ENCODE measurements at regions not wholly inside any gene's neighbourhood (a gene's known extent, or its start where the extent isn't known, plus 50 kb on each side); places are given as distances from the start of the nearest gene placed in this dataset.

DNA sequence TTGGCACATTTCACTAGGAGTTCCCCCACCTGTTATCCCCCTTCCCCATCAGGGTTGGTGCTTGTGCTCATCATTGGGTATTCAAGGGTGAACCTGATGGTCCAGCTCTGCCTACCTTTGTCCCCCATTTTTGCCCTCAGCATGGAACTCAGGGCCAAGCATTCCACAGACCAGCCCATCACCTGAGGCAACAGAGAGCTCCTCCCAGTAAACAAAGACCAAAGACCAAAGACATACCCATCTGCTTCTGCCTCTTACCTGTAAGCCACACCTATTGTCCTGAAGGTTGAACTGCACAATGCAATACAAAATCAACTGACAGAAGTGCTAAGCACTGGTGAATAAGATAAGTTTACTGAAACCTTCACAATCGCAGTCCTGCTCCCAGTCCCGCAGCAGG lies 237.5 kb downstream of the PAPSS1 start:
- Histone ChIP-seq H3K27ac (ENCODE audit: low read depth in 1 of 2, low read length in 2 of 2) (no peak overlapping the region), H3K9me3 (ENCODE audit: control insufficient read depth, low read length) (peaks cover 13% of the 10 kb centered on the region), H3K36me3 (ENCODE audit: control insufficient read depth in 1 of 2, insufficient read depth in 2 of 2, low read length in 1 of 2) (no peaks in the 10 kb centered on the region), H3K4me1 (ENCODE audit: control insufficient read depth in 1 of 2, insufficient read depth in 2 of 2, low read length in 2 of 2) (no peaks in the 10 kb centered on the region), H3K27me3 (ENCODE audit: control insufficient read depth in 1 of 2, insufficient read depth in 2 of 2, low read length in 1 of 2) (no peaks in the 10 kb centered on the region), H3K4me3 (ENCODE audit: low read length in 2 of 2) (no peak overlapping the region)
- 92 to 95% methylated on average over 2 of the region's 2 CpGs for WGBS, 2 donors
- intact Hi-C loops (cut with DNase I): no loop called here
- no peak for ATAC-seq (ENCODE audit: low FRiP score)
- no peak for DNase-seq

DNA sequence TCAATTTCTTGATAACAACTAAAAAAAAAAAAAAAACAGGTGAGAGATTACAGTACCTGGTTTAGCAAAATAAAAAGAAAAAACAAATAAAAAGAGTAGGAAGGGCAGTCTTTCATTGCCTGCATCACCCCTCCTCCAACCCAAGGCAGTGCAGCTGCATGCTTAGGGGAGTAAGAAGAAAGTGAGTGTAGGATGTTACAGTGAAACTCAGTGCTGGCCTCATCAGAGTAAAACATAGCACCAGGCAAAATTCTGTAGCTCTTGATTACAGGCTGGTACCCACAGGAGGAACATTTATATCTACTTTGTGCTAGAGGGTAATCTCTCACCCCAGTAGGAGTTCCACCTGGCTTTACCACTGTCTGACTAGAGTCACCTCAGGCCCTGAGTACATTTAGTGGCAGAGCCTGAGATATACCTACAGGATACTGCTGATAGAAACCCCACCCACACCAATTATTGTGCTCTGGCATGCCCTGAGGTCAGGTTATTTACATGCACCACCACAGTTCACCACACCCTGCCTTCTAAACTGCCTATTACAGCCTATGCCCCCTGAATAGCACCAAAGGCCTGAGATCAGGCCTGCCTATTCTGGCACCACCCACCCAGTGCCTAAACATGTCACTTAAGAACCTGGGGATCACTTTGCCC lies 241.6 kb downstream of the PAPSS1 start:
- Histone ChIP-seq H3K4me3 (ENCODE audit: low read length in 2 of 2) (no peak overlapping the region), H3K36me3 (ENCODE audit: control insufficient read depth in 1 of 2, insufficient read depth in 2 of 2, low read length in 1 of 2) (no peaks in the 10 kb centered on the region), H3K27me3 (ENCODE audit: control insufficient read depth in 1 of 2, insufficient read depth in 2 of 2, low read length in 1 of 2) (no peaks in the 10 kb centered on the region), H3K4me1 (ENCODE audit: control insufficient read depth in 1 of 2, insufficient read depth in 2 of 2, low read length in 2 of 2) (no peaks in the 10 kb centered on the region), H3K27ac (ENCODE audit: low read depth in 1 of 2, low read length in 2 of 2) (no peak overlapping the region), H3K9me3 (ENCODE audit: control insufficient read depth, low read length) (peaks cover 13% of the 10 kb centered on the region)
- ATAC-seq (ENCODE audit: low FRiP score) (no peak), DNase-seq (no peak)
- intact Hi-C loops (cut with DNase I): no loop called here

DNA sequence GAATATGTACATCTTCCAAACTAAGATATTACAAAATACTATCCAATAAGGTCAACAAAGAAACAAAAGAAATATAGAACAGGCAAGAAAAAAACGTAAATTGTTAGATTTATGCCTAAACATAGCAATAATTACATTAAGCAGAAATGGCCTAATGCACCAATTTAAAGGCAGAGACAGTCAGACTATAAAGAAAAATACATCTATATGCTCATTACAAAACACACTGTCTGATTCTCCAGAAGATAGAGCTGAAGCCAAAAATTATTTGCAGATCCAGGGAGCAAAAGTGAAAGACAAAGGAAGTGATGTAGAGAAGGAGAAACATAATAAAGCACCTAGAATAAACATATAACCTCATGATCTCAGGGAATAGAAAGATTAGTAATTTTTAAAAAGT lies 246.9 kb downstream of the PAPSS1 start:
- Histone ChIP-seq H3K27ac (ENCODE audit: low read depth in 1 of 2, low read length in 2 of 2) (no peak overlapping the region), H3K4me1 (ENCODE audit: control insufficient read depth in 1 of 2, insufficient read depth in 2 of 2, low read length in 2 of 2) (no peaks in the 10 kb centered on the region), H3K4me3 (ENCODE audit: low read length in 2 of 2) (no peak overlapping the region), H3K9me3 (ENCODE audit: control insufficient read depth, low read length) (peaks cover 2% of the 10 kb centered on the region), H3K27me3 (ENCODE audit: control insufficient read depth in 1 of 2, insufficient read depth in 2 of 2, low read length in 1 of 2) (no peaks in the 10 kb centered on the region), H3K36me3 (ENCODE audit: control insufficient read depth in 1 of 2, insufficient read depth in 2 of 2, low read length in 1 of 2) (no peaks in the 10 kb centered on the region)
- intact Hi-C loops (cut with DNase I): no loop called here
- no peak for ATAC-seq (ENCODE audit: low FRiP score)
- WGBS, 2 donors: 0 to 38% methylated on average over 1 of the region's 1 CpG
- no peak for DNase-seq

DNA sequence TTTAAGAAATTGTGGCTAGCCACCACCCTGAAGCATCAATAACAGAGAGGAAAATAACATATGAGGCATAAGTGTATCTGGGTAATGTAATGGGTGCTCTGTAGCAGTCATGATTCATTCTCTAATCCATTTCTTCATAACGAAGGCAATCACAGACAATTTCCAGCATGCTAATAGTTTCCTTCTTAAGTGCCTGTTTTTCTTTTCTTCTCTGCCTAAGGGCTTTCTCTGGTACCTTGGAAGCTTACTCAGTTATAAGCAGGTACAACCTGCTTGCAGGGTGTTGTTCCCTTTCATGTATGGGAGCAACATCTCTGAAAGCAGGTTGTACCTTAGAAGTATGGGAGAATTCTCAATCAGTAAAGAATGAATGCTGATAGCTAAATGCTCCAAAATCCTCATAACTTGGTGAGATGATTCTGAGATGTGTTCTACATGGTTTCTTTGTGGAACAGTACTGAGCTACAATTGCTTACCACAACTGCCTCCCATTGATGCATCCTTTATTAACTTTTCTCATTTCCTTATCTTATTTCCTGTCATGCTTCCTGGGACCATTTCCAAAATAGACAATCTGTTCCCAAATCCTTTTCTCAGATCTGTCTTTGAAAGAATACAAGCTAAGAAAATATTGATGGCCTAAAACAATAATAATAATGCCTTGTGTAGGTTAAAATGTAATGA lies 247.6 kb downstream of the PAPSS1 start:
- no peak overlapping the region for H3K27ac ChIP-seq (ENCODE audit: low read depth in 1 of 2, low read length in 2 of 2)
- H3K27me3 ChIP-seq (ENCODE audit: control insufficient read depth in 1 of 2, insufficient read depth in 2 of 2, low read length in 1 of 2): no peaks in the 10 kb centered on the region
- DNase-seq (no peak), ATAC-seq (ENCODE audit: low FRiP score) (no peak)
- H3K4me1 ChIP-seq (ENCODE audit: control insufficient read depth in 1 of 2, insufficient read depth in 2 of 2, low read length in 2 of 2): no peaks in the 10 kb centered on the region
- H3K4me3 ChIP-seq (ENCODE audit: low read length in 2 of 2): no peak overlapping the region
- no peaks in the 10 kb centered on the region for H3K36me3 ChIP-seq (ENCODE audit: control insufficient read depth in 1 of 2, insufficient read depth in 2 of 2, low read length in 1 of 2)
- H3K9me3 ChIP-seq (ENCODE audit: control insufficient read depth, low read length): peaks cover 2% of the 10 kb centered on the region
- WGBS, 2 donors: 78 to 79% methylated on average over 1 of the region's 1 CpG
- intact Hi-C loops (cut with DNase I): no loop called here

DNA sequence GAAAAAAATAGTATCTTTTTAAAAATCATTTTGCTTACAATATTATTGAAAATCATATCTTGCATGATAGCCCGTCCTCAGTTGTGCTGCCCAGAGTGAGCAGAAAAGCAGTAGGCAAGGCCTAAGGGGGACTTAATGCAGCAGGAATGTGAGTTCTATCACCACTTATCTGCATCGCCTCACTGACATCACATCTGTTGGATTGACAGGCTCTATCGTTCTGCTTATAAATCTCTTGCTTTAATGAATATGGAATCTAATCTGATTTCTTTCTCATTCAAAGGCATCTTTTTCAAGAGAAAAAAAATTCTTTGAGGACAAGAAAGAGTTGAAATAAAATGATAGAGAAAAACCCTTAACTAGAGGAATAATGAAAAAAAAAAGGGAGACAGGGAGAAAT lies 249.9 kb downstream of the PAPSS1 start:
- no peak for ATAC-seq (ENCODE audit: low FRiP score)
- no peak for DNase-seq
- Histone ChIP-seq H3K9me3 (ENCODE audit: control insufficient read depth, low read length) (peaks cover 2% of the 10 kb centered on the region), H3K4me1 (ENCODE audit: control insufficient read depth in 1 of 2, insufficient read depth in 2 of 2, low read length in 2 of 2) (no peaks in the 10 kb centered on the region), H3K36me3 (ENCODE audit: control insufficient read depth in 1 of 2, insufficient read depth in 2 of 2, low read length in 1 of 2) (no peaks in the 10 kb centered on the region), H3K27me3 (ENCODE audit: control insufficient read depth in 1 of 2, insufficient read depth in 2 of 2, low read length in 1 of 2) (no peaks in the 10 kb centered on the region), H3K4me3 (ENCODE audit: low read length in 2 of 2) (no peak overlapping the region), H3K27ac (ENCODE audit: low read depth in 1 of 2, low read length in 2 of 2) (no peak overlapping the region)
- intact Hi-C loops (cut with DNase I): no loop called here
- 58 to 92% methylated on average over 3 of the region's 3 CpGs for WGBS, 2 donors

DNA sequence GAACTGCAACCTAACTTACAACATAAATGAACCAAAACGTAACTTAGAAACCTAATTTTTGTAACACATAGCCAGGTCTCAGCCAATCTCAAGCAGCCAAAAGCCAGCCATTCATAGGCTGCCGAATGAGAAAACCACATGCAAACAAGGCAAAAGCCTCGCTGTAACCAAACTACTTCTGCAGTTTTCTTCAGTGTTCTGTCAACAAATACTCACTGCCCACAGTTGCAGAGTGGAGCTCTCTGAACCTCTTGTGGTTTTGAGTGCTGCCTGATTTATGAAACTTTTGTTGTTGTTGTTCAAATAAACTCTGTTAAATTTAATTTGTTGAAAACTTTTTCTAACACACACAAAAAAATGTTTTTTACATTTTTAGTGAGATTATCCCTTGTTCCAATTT lies 251.2 kb downstream of the PAPSS1 start:
- H3K4me1 ChIP-seq (ENCODE audit: control insufficient read depth in 1 of 2, insufficient read depth in 2 of 2, low read length in 2 of 2): no peaks in the 10 kb centered on the region
- no peak overlapping the region for H3K27ac ChIP-seq (ENCODE audit: low read depth in 1 of 2, low read length in 2 of 2)
- H3K4me3 ChIP-seq (ENCODE audit: low read length in 2 of 2): no peak overlapping the region
- H3K9me3 ChIP-seq (ENCODE audit: control insufficient read depth, low read length): peaks cover 2% of the 10 kb centered on the region
- 40 to 82% methylated on average over 3 of the region's 3 CpGs for WGBS, 2 donors
- no peaks in the 10 kb centered on the region for H3K27me3 ChIP-seq (ENCODE audit: control insufficient read depth in 1 of 2, insufficient read depth in 2 of 2, low read length in 1 of 2)
- ATAC-seq (ENCODE audit: low FRiP score) (no peak), DNase-seq (no peak)
- H3K36me3 ChIP-seq (ENCODE audit: control insufficient read depth in 1 of 2, insufficient read depth in 2 of 2, low read length in 1 of 2): no peaks in the 10 kb centered on the region
- intact Hi-C loops (cut with DNase I): no loop called here

DNA sequence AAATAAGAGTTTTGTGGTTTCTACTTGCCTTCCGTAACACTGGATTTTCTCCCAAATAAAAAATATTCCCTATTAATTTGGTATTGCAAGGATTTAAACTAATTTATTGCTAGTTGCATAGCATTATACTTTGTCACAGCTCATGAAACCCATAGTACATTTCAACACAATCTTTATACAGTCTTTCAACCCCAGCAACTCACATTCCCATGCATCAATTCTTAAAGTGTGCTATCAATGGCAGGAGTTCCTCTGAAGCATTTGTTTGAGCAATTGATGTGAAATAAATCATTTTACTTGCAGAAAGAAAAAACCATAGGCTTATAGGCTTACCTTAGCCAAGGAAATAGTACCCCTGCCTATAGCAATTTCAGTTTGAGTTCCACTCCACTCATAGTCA lies 251.9 kb downstream of the PAPSS1 start:
- Histone ChIP-seq H3K27ac (ENCODE audit: low read depth in 1 of 2, low read length in 2 of 2) (no peak overlapping the region), H3K4me3 (ENCODE audit: low read length in 2 of 2) (no peak overlapping the region), H3K36me3 (ENCODE audit: control insufficient read depth in 1 of 2, insufficient read depth in 2 of 2, low read length in 1 of 2) (no peaks in the 10 kb centered on the region), H3K27me3 (ENCODE audit: control insufficient read depth in 1 of 2, insufficient read depth in 2 of 2, low read length in 1 of 2) (no peaks in the 10 kb centered on the region), H3K4me1 (ENCODE audit: control insufficient read depth in 1 of 2, insufficient read depth in 2 of 2, low read length in 2 of 2) (no peaks in the 10 kb centered on the region), H3K9me3 (ENCODE audit: control insufficient read depth, low read length) (peaks cover 2% of the 10 kb centered on the region)
- DNase-seq: no peak
- ATAC-seq (ENCODE audit: low FRiP score): no peak
- intact Hi-C loops (cut with DNase I): no loop called here
- 95 to 100% methylated on average over 1 of the region's 1 CpG for WGBS, 2 donors

DNA sequence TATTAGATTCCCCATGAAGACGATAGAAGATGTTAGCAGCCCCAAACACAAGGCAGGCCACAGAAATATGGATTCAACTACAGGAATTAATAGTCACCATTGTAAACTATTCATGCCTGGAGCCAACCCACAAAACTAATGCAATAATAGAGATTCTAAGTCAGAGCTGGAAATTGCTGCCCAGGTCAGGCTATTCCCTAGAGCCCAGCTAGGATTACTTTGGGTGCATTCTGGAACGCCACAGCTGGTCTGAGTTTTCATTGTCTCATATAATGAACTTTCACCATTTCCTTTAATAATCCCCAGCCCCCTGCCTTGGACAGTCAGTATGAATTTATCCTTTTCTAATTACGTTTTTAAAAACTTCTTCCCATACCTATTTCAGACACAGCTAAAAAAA lies 252.6 kb downstream of the PAPSS1 start:
- intact Hi-C loops (cut with DNase I): no loop called here
- no peak for DNase-seq
- H3K4me3 ChIP-seq (ENCODE audit: low read length in 2 of 2): no peak overlapping the region
- H3K4me1 ChIP-seq (ENCODE audit: control insufficient read depth in 1 of 2, insufficient read depth in 2 of 2, low read length in 2 of 2): no peaks in the 10 kb centered on the region
- ATAC-seq (ENCODE audit: low FRiP score): no peak
- H3K27ac ChIP-seq (ENCODE audit: low read depth in 1 of 2, low read length in 2 of 2): no peak overlapping the region
- no peaks in the 10 kb centered on the region for H3K27me3 ChIP-seq (ENCODE audit: control insufficient read depth in 1 of 2, insufficient read depth in 2 of 2, low read length in 1 of 2)
- WGBS, 2 donors: 77 to 87% methylated on average over 3 of the region's 3 CpGs
- H3K9me3 ChIP-seq (ENCODE audit: control insufficient read depth, low read length): peaks cover 2% of the 10 kb centered on the region
- no peaks in the 10 kb centered on the region for H3K36me3 ChIP-seq (ENCODE audit: control insufficient read depth in 1 of 2, insufficient read depth in 2 of 2, low read length in 1 of 2)

DNA sequence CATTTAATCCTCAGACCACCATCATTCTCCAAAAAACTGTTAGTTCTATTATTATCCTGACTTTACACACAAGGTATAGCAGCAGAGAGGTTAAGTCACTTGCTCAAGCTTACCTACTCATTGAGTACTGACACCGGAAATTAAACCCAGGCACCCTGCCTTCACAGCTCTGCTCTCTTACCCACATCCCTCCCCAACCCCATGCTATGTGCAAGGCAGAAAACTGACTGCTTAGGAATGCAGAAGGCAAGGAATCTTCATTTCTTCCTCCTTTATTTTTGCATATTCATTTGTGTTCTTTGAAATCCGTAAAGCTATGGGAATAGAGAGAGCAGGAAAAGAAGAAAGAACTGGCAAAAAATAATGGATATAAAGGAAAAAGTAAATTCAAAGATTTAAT lies 261.8 kb downstream of the PAPSS1 start:
- H3K9me3 ChIP-seq (ENCODE audit: control insufficient read depth, low read length): no peaks in the 10 kb centered on the region
- no peaks in the 10 kb centered on the region for H3K4me1 ChIP-seq (ENCODE audit: control insufficient read depth in 1 of 2, insufficient read depth in 2 of 2, low read length in 2 of 2)
- H3K27ac ChIP-seq (ENCODE audit: low read depth in 1 of 2, low read length in 2 of 2): no peak overlapping the region
- ATAC-seq (ENCODE audit: low FRiP score) (no peak), DNase-seq (no peak)
- intact Hi-C loops (cut with DNase I): no loop called here
- 88 to 90% methylated on average over 2 of the region's 2 CpGs for WGBS, 2 donors
- no peaks in the 10 kb centered on the region for H3K36me3 ChIP-seq (ENCODE audit: control insufficient read depth in 1 of 2, insufficient read depth in 2 of 2, low read length in 1 of 2)
- no peak overlapping the region for H3K4me3 ChIP-seq (ENCODE audit: low read length in 2 of 2)
- no peaks in the 10 kb centered on the region for H3K27me3 ChIP-seq (ENCODE audit: control insufficient read depth in 1 of 2, insufficient read depth in 2 of 2, low read length in 1 of 2)
